Kidney (tissue), 13 donors: ENCODE measurements at regions not wholly inside any gene's neighbourhood (a gene's known extent, or its start where the extent isn't known, plus 50 kb on each side); places are given as distances from the start of the nearest gene placed in this dataset.

ENCODE experiments used
- DNase-seq, 5 donors: peaks; one replicate each; pipeline ENCODE4 v3.0.0-alpha.2; 2013 to 2020
- FAIRE-seq: peaks from 2 replicates; lab custom pipeline; 2012; peaks lifted over from hg19 to GRCh38; lab: Jason Lieb, UNC
- H3K27ac ChIP-seq, 2 donors: one replicate each; pipeline ENCODE4 v1.7.0; 2013; ENCODE audit warnings: low read depth in 2 of 2, low read length in 2 of 2, inconsistent platforms in 1 of 2
- H3K27me3 ChIP-seq: one replicate; pipeline ENCODE4 v1.7.1; 2013; ENCODE audit warnings: low read length, inconsistent platforms; ENCODE audit not compliant: control insufficient read depth, insufficient read depth
- H3K36me3 ChIP-seq, 3 donors: one replicate each; pipeline versions ENCODE4 v1.7.0 to v1.7.1; 2013; ENCODE audit warnings: low read length in 3 of 3, control low read depth in 1 of 3, inconsistent platforms in 1 of 3; ENCODE audit not compliant: insufficient read depth in 3 of 3, control insufficient read depth in 2 of 3
- H3K4me1 ChIP-seq, 3 donors: one replicate each; pipeline versions ENCODE4 v1.7.0 to v1.7.1; 2013; ENCODE audit warnings: low read length in 3 of 3, inconsistent platforms in 1 of 3, low read depth in 1 of 3; ENCODE audit not compliant: control insufficient read depth in 2 of 3, insufficient read depth in 2 of 3
- H3K4me3 ChIP-seq, 3 donors: one replicate each; pipeline versions ENCODE4 v1.7.0 to v1.8.1; 2013; ENCODE audit warnings: low read length in 3 of 3, control low read depth in 1 of 3, inconsistent platforms in 1 of 3
- H3K9ac ChIP-seq, 3 donors: one replicate each; pipeline versions ENCODE4 v1.7.0 to v1.7.1; 2013; ENCODE audit warnings: low read length in 3 of 3, control low read depth in 1 of 3, inconsistent platforms in 1 of 3
- H3K9me3 ChIP-seq, 3 donors: one replicate each; pipeline versions ENCODE4 v1.7.0 to v1.7.1; 2013; ENCODE audit warnings: low read length in 3 of 3, control low read depth in 1 of 3, inconsistent platforms in 1 of 3; ENCODE audit not compliant: control insufficient read depth in 2 of 3, insufficient read depth in 1 of 3
- CTCF ChIP-seq: IDR thresholded peaks from 3 replicates; pipeline ENCODE4 v1.5.1; 2012; ENCODE audit warnings: mild to moderate bottlenecking, moderate library complexity, borderline replicate concordance; ENCODE audit not compliant: insufficient read depth; ENCODE audit errors: extremely low read depth
- intact Hi-C: fragments of 100-400 bp; cut with DNase I; formaldehyde crosslinking; loops from one replicate; pipeline ENCODE4 v1.11.1; 2022
- donor health status: control.
- donor health status: control.
- donor health status: control.
- donor health status: control.
- donor health status: control.
- donor health status: DM: yes; HTN: yes; CAD: no.
- donor health status: Normal renal cell carcinoma (clear cell type).

- FAIRE-seq (no peak), DNase-seq (no peak)
- no peak for TF ChIP-seq CTCF
- Histone ChIP-seq H3K9ac (no peak overlapping the region), H3K4me3 (no peak overlapping the region), H3K36me3 (no peaks in the 10 kb centered on the region), H3K9me3 (no peaks in the 10 kb centered on the region), H3K4me1 (no peaks in the 10 kb centered on the region), H3K27me3 (no peaks in the 10 kb centered on the region), H3K27ac (no peak overlapping the region)
- intact Hi-C loops: no loop called here
Measured at GRCh38 chr6:134596191-134596590, 278.3 kb upstream of the SGK1 start.

GRCh38 chr6:134594881-134595280 is 277.0 kb upstream of the SGK1 start:
- H3K27me3 ChIP-seq: no peaks in the 10 kb centered on the region
- no peak overlapping the region for H3K9ac ChIP-seq
- H3K4me3 ChIP-seq: no peak overlapping the region
- TF ChIP-seq CTCF: no peak
- DNase-seq (no peak), FAIRE-seq (no peak)
- intact Hi-C loops: no loop called here
- H3K36me3 ChIP-seq: no peaks in the 10 kb centered on the region
- no peaks in the 10 kb centered on the region for H3K4me1 ChIP-seq
- no peaks in the 10 kb centered on the region for H3K9me3 ChIP-seq
- H3K27ac ChIP-seq: no peak overlapping the region

GRCh38 chr6:134593887-134594286 is 276.0 kb upstream of the SGK1 start:
- intact Hi-C loops: no loop called here
- Histone ChIP-seq H3K4me1 (no peaks in the 10 kb centered on the region), H3K4me3 (no peak overlapping the region), H3K36me3 (no peaks in the 10 kb centered on the region), H3K9me3 (no peaks in the 10 kb centered on the region), H3K27me3 (no peaks in the 10 kb centered on the region), H3K9ac (no peak overlapping the region), H3K27ac (no peak overlapping the region)
- DNase-seq: no peak
- FAIRE-seq: no peak
- TF ChIP-seq CTCF: no peak

- Histone ChIP-seq H3K9me3 (no peaks in the 10 kb centered on the region), H3K9ac (no peak overlapping the region), H3K4me1 (no peaks in the 10 kb centered on the region), H3K36me3 (no peaks in the 10 kb centered on the region), H3K4me3 (no peak overlapping the region), H3K27me3 (no peaks in the 10 kb centered on the region), H3K27ac (no peak overlapping the region)
- DNase-seq (no peak), FAIRE-seq (no peak)
- TF ChIP-seq CTCF: no peak
- intact Hi-C loops: no loop called here
Measured at GRCh38 chr6:134593442-134593841, 275.5 kb upstream of the SGK1 start.
